CD4-positive, alpha-beta T cell (primary cell): ENCODE measurements at regions not wholly inside any gene's neighbourhood (a gene's known extent, or its start where the extent isn't known, plus 50 kb on each side); places are given as distances from the start of the nearest gene placed in this dataset.

Experiments used
- ATAC-seq: fragments of 200-7000 bp; cut with Tn5 transposase; one replicate; pipeline ENCODE4 v1.10.0; 2022; ENCODE audit warnings: mild to moderate bottlenecking; ENCODE audit not compliant: poor library complexity
- CTCF ChIA-PET: fragments of 350-600 bp; sonication (Branson Sonifier 250); formaldehyde crosslinking; loops from one replicate; lab custom pipeline; 2021; ENCODE audit warnings: antibody characterized with exemption, inconsistent platforms; lab: Charles Lee
- POLR2A ChIA-PET: fragments of 350-600 bp; sonication (Branson Sonifier 250); formaldehyde crosslinking; loops from one replicate; lab custom pipeline; 2021; ENCODE audit warnings: antibody characterized with exemption, inconsistent platforms; lab: Charles Lee
- DNase-seq, 14 experiments: peaks; one replicate each; pipeline ENCODE4 v3.0.0-alpha.2; 2013 to 2020; ENCODE audit warnings: mixed read lengths in 2 of 14
- H3K27ac ChIP-seq, 2 donors: one replicate each; pipeline versions ENCODE4 v1.5.1 to v1.7.0; 2013; ENCODE audit warnings: low read length in 2 of 2, low read depth in 1 of 2, mild to moderate bottlenecking in 1 of 2
- H3K27me3 ChIP-seq, 2 experiments: 1 replicate in 1 of 2; 2 replicates in 1 of 2; pipeline versions ENCODE4 v1.6.1 to v1.7.0; 2013; ENCODE audit warnings: low read length in 2 of 2, control low read depth in 1 of 2, mild to moderate bottlenecking in 1 of 2, moderate library complexity in 1 of 2; ENCODE audit not compliant: insufficient read depth in 2 of 2, control insufficient read depth in 1 of 2
- H3K36me3 ChIP-seq: one replicate; pipeline ENCODE4 v1.6.1; 2013; ENCODE audit warnings: low read length, control low read depth; ENCODE audit not compliant: insufficient read depth
- H3K4me1 ChIP-seq: one replicate; pipeline ENCODE4 v1.6.1; 2013; ENCODE audit warnings: low read length, control low read depth; ENCODE audit not compliant: insufficient read depth
- H3K4me3 ChIP-seq: one replicate; pipeline ENCODE4 v1.5.1; 2013; ENCODE audit warnings: mild to moderate bottlenecking, low read length, moderate library complexity
- H3K9me3 ChIP-seq, 2 experiments: 1 replicate in 1 of 2; 2 replicates in 1 of 2; pipeline versions ENCODE4 v1.6.1 to v1.7.0; 2013; ENCODE audit warnings: low read length in 2 of 2, mild to moderate bottlenecking in 2 of 2, control low read depth in 1 of 2, moderate library complexity in 1 of 2; ENCODE audit not compliant: control insufficient read depth in 1 of 2, insufficient read depth in 1 of 2
- H3K27ac Mint-ChIP-seq: one replicate; pipeline ENCODE4 v1.8.0; 2020; ENCODE audit warnings: mixed read lengths
- H3K27me3 Mint-ChIP-seq: one replicate; pipeline ENCODE4 v1.8.0; 2021; ENCODE audit warnings: mixed read lengths
- H3K36me3 Mint-ChIP-seq: one replicate; pipeline ENCODE4 v1.8.0; 2021; ENCODE audit warnings: low read depth, mixed read lengths
- H3K4me1 Mint-ChIP-seq: one replicate; pipeline ENCODE4 v1.8.0; 2021; ENCODE audit warnings: low read depth, mixed read lengths
- H3K4me3 Mint-ChIP-seq: one replicate; pipeline ENCODE4 v1.8.0; 2020; ENCODE audit warnings: mild to moderate bottlenecking, mixed read lengths
- H3K9me3 Mint-ChIP-seq: one replicate; pipeline ENCODE4 v1.8.0; 2020; ENCODE audit warnings: mixed read lengths
- CTCF ChIP-seq: fragments of 200-600 bp; IDR thresholded peaks from one replicate; pipeline ENCODE4 v1.8.0; 2022; ENCODE audit warnings: antibody characterized with exemption, mild to moderate bottlenecking
- intact Hi-C, 2 experiments: fragments of 100-400 bp; cut with DNase I in 1 of 2; cut with micrococcal nuclease in 1 of 2; formaldehyde crosslinking; loops; one replicate each; pipeline versions ENCODE4 v1.15.1 to v1.9.0; 2023 to 2025; cut with DNase I, micrococcal nuclease

- H3K36me3 ChIP-seq, result no peaks in the 10 kb centered on the region
- no peaks in the 10 kb centered on the region for H3K9me3 Mint-ChIP-seq
- no peak overlapping the region for H3K27ac ChIP-seq
- no peak overlapping the region for H3K4me3 ChIP-seq
- H3K27me3 Mint-ChIP-seq, result peaks cover 18% of the 10 kb centered on the region
- no peaks in the 10 kb centered on the region for H3K4me1 Mint-ChIP-seq
- TF ChIP-seq CTCF, result no peak
- H3K4me1 ChIP-seq, result no peaks in the 10 kb centered on the region
- H3K27me3 ChIP-seq, result peaks cover 4 to 10% of the 10 kb centered on the region in 2 experiments
- no peaks in the 10 kb centered on the region for H3K9me3 ChIP-seq
- intact Hi-C loops, result no loop called here
- no peak overlapping the region for H3K27ac Mint-ChIP-seq
- H3K36me3 Mint-ChIP-seq, result no peaks in the 10 kb centered on the region
- ChIA-PET CTCF (no interaction called here), POLR2A (no interaction called here)
- no peak for DNase-seq
- H3K4me3 Mint-ChIP-seq, result no peak overlapping the region
- no peak for ATAC-seq
These were observed 413.5 kb upstream of the C2CD4B start for GRCh38 chr15:62578546-62578945.

GRCh38 chr15:62578960-62579359 lies 413.9 kb upstream of the C2CD4B start:
- H3K27me3 Mint-ChIP-seq, result peaks cover 18% of the 10 kb centered on the region
- ChIA-PET POLR2A (no interaction called here), CTCF (no interaction called here)
- no peak overlapping the region for H3K27ac Mint-ChIP-seq
- ATAC-seq (no peak), DNase-seq (no peak)
- Histone ChIP-seq H3K36me3 (no peaks in the 10 kb centered on the region), H3K27me3 (peaks cover 4 to 10% of the 10 kb centered on the region in 2 experiments), H3K4me3 (no peak overlapping the region), H3K4me1 (no peaks in the 10 kb centered on the region), H3K27ac (no peak overlapping the region), H3K9me3 (no peaks in the 10 kb centered on the region)
- no peak overlapping the region for H3K4me3 Mint-ChIP-seq
- TF ChIP-seq CTCF, result no peak
- no peaks in the 10 kb centered on the region for H3K4me1 Mint-ChIP-seq
- intact Hi-C loops, result no loop called here
- H3K36me3 Mint-ChIP-seq, result no peaks in the 10 kb centered on the region
- no peaks in the 10 kb centered on the region for H3K9me3 Mint-ChIP-seq

- no peaks in the 10 kb centered on the region for H3K36me3 Mint-ChIP-seq
- no peak for ATAC-seq
- no peak overlapping the region for H3K27ac ChIP-seq
- H3K4me3 ChIP-seq, result no peak overlapping the region
- ChIA-PET CTCF (no interaction called here), POLR2A (no interaction called here)
- no peaks in the 10 kb centered on the region for H3K36me3 ChIP-seq
- no peak overlapping the region for H3K27ac Mint-ChIP-seq
- H3K9me3 Mint-ChIP-seq, result no peaks in the 10 kb centered on the region
- peaks cover 18% of the 10 kb centered on the region for H3K27me3 Mint-ChIP-seq
- DNase-seq, result no peak
- no peaks in the 10 kb centered on the region for H3K4me1 Mint-ChIP-seq
- H3K9me3 ChIP-seq, result no peaks in the 10 kb centered on the region
- H3K27me3 ChIP-seq, result peaks cover 4 to 14% of the 10 kb centered on the region in 2 experiments
- intact Hi-C loops, result no loop called here
- H3K4me1 ChIP-seq, result no peaks in the 10 kb centered on the region
- TF ChIP-seq CTCF, result no peak
- H3K4me3 Mint-ChIP-seq, result no peak overlapping the region
These were observed 414.8 kb upstream of the C2CD4B start for GRCh38 chr15:62579842-62580241.
